A172 (cell line): ENCODE measurements at regions not wholly inside any gene's neighbourhood (a gene's known extent, or its start where the extent isn't known, plus 50 kb on each side); places are given as distances from the start of the nearest gene placed in this dataset.
"Not testable (repeated sequence)": the region's sequence is repeated elsewhere in the genome, so short reads cannot be mapped to it uniquely, and the experiment has no call there.

Experiments
- DNase-seq: peaks from one replicate; pipeline ENCODE4 v3.0.0-alpha.2; 2015; ENCODE audit warnings: low spot score

DNA sequence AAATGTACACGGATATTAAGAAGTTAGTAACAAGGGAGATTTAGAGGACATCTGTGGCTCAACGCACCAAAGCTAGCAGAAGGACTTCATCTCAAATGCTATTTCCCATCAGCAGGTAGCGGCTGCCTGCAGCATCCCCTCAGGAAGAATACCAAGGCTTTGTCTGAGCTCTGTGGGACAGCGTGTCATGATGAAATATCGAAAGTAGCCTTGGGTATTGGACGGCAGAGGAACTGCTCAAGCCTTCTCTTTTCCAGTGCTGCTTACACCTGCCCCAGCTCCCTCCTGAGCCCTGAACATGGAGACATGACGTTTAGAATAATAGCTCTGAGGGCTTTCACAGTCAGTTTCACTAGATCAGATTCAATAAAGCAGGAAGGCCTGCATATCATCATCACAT lies 241.6 kb downstream of the SUCLG1 start:
- no peak for DNase-seq

GRCh38 chr2:84214455-84214854 lies 244.6 kb downstream of the SUCLG1 start:
- DNase-seq = no peak

DNA sequence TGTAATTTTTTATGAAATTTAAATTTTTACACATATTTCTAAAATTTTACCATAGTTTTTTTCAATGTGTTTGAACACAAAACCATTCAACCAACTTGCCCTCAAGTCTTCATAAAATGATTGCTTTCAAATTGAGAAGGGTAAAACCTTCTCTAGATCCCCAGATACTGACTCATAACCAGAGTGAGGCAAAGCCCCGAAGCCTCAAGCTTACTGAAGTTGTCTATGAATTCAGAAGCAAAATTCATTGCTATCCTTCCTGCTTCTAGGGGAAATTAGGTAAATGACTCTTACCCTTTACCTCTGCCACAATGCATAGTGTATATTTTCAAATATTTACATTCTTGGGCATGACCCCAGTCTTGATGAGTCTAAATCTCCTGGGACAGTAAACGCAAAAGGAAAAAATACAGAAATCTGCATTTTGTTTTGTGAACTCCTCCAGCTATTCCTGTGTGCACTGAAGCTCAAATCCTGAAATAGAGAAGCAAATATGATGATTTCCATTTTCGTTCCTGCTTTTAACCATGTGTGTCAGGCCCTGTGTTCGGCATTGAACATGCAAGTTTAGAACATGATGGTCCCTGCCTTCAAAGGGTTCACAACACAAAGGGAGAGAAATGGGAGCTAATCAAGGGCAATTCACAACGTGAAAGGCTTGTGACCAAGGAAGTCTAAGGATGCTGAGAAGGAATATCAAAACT lies 246.3 kb downstream of the SUCLG1 start:
- no peak for DNase-seq

- no peak for DNase-seq
These were observed 249.1 kb downstream of the SUCLG1 start for GRCh38 chr2:84209941-84210340.

GRCh38 chr2:84204995-84205394 lies 254.1 kb downstream of the SUCLG1 start:
- DNase-seq = no peak

DNA sequence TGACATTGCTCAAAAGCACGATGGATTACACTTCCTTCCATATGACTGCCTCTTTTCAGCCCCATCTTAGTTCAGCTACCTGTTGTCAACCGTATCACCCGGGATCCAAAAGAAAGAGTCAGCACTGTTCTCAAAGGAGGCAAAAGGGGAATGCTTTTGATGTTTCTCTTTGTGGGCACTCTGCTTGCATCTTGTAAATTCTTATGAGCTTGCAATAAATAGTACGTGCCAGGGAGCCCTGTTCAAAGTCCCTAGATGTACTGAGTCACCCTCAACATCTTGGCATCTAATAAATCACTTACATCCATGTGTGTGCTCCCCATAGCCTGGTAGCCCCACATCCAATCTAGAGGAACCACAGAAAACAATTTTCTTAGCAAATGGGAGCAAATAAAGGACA lies 256.9 kb downstream of the SUCLG1 start:
- peak; percentile 7 for DNase-seq

DNA sequence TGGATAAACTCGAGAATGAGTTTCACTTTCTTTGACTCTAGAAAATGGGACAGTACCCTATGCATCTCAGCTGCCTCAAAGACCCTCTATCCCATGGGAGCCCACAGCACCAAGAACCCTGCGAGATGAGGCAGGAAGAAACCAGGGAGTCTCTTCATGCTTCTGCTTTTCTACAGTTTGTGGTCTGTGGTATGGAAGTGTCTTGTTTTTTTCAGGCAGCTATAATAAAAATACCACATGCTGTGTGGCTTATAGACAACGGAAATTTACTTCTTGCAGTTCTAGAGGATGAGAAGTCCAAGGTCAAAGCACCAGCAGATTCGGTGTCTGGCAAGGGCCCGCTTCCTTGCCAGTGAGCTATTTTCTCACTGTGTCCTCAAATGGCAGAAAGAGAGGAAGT lies 257.9 kb downstream of the SUCLG1 start:
- no peak for DNase-seq

DNA sequence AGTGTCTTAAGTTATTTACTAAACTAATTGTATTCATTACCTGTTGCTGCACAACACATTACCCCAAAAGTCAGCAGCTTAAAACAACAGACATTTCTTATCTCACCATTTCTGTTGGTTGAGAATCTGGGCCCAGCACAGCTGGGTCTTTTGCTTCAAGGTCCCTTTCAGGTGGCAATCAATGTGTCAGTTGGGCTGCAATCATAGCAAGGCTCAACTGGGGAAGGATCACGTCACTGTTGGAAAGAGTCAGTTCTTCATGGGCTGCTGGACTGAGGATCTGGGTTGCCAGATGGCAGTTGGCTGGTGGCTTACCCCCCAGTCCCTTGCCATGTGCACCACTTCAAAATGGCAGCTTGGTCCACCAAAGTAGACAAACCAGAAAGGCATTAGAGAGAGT lies 261.2 kb downstream of the SUCLG1 start:
- no peak for DNase-seq

- no peak for DNase-seq
These were observed 264.0 kb downstream of the SUCLG1 start for GRCh38 chr2:84194949-84195644.

DNA sequence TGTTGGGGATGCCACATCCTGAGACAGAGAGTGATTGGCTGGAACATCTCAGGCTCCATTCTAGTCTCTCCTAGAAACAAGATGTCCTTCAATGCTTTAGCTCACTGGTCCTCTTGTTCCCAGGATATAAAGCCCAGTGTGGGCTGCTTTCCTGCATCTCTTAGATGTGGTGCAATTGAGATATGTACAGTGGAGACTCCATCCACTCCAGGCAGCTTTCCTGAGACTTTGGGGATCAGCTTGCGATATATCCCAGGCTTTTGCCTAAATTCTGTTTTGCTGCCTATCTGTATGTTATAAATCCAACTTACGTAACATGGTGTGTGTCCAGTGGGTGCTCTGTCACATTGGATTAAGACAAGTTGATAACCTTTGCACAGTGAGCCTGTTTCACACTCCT lies 264.9 kb downstream of the SUCLG1 start:
- no peak for DNase-seq

DNA sequence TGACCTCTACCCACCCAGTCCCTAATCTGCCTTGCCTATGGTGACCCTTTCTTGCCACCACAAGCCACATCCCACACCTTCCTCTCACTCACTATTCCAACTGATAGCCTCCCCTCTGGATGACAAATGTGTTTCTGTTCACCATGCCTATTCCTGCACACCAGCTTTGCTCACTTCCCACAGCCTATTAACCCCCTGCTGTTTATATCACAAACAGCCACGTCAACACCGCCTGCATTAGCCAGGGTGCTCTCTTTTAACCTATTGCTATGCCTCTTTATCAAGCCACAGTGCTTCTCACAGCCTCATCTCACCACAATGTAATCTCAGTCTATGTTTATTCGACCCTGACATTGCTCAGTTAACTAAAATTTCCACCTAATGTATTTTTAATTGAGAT lies 271.8 kb downstream of the SUCLG1 start:
- no peak for DNase-seq

DNA sequence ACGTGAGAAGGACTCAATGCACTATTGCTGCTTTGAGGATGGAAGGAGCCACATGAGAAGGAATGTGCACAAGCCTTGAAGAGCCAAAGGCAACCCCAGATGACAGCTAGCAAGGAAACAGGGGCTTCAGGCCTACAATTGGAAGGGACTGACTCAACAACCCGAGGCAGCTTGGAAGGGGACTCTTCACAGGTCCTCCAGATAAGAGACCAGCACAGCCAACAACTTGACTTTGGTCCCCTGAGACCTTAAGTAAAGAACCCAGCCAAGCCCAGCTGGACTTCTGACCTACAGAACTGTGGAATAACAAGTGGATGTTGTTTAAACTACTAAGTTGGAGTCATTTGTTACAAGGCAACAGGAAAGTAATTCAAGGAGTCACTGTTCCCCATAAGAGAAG lies 277.2 kb downstream of the SUCLG1 start:
- DNase-seq = no peak

- DNase-seq = no peak
These were observed 281.3 kb downstream of the SUCLG1 start for GRCh38 chr2:84177733-84178132.

- DNase-seq = no peak
These were observed 283.1 kb downstream of the SUCLG1 start for GRCh38 chr2:84175970-84176369.

DNA sequence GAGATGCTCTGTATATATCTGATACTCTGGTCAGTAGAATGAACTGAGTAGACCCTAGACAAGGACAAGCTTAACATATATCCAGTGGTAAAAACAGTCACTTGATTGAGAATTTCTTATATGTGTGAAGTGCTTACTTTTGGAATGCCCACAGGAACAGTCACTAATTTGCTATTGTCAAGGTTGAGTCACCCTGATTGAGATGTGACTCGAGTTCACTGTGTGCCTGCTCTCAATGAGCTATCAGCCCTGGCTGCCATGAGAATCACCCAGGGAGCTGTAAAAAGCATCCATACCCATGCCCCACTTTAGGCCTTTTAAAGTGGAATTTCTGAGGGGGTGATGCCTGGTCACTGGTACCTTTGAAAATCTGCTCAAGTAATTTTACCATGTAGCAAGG lies 283.7 kb downstream of the SUCLG1 start:
- no peak for DNase-seq

DNA sequence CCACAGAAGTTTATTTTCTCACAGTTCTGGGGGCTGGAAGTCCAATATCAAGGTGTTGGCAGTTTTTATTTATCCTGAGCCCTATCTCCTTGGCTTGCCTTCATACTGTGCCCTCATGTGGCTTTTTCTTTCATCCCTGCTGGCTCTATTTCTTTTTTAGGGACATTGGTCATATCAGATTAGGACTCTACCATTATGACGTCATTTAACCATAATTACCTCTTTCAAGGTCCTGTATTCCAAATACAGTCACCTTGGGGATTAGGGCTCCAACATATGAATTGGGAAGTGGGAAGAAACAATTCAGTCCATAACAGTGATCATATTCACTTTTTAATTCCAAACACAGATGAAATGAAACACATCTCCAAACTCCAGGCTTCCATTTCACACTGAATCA lies 286.0 kb downstream of the SUCLG1 start:
- DNase-seq = no peak

GRCh38 chr2:84170979-84171378 lies 288.1 kb downstream of the SUCLG1 start:
- DNase-seq = no peak

GRCh38 chr2:84169871-84170270 lies 289.2 kb downstream of the SUCLG1 start:
- DNase-seq = no peak

GRCh38 chr2:84168552-84168951 lies 290.5 kb downstream of the SUCLG1 start:
- DNase-seq = not testable (repeated sequence)

DNA sequence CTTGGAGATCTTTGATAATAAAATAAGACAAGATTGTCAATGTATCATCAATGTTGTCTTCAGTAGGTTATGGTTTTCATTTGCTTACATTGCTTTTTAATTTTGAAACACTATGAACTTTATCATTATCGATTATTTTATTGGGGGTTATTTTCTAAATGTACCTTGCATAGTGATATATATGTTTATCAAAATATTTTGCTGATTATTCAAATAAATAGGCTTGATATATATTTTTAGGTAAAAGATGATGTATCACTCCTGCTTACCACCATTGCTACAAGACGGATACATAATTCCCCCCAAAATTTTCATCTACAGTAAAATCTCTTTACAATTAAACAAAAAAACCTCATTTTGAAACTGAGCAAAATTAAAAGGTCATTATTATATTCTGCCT lies 293.8 kb downstream of the SUCLG1 start:
- no peak for DNase-seq

GRCh38 chr2:84160453-84160852 lies 298.6 kb downstream of the SUCLG1 start:
- no peak for DNase-seq

GRCh38 chr2:84158605-84159004 lies 300.5 kb downstream of the SUCLG1 start:
- no peak for DNase-seq

DNA sequence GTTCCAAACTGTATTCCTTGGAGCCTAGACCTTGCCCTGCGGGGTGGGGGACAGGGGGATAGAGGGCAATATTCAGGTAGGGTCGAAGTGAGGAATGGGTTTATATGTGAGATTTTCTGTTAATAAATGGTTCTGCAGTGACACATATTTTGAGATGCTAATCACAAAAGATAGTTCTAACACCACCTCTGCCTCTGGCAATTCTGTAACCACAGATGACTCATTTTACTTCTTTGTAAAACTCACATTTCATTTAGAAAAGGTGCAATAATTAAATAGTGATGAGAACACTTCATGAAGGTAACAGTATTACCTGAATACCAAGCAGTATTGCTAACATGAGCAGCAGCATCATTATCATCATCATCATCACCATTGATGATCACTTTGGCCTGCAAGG lies 306.6 kb downstream of the SUCLG1 start:
- DNase-seq = no peak

GRCh38 chr2:84144345-84144744 lies 314.7 kb downstream of the SUCLG1 start:
- DNase-seq = no peak
